ENCODE measurements at regions not wholly inside any gene's neighbourhood (a gene's known extent, or its start where the extent isn't known, plus 50 kb on each side); places are given as distances from the start of the nearest gene placed in this dataset.
"Not testable (repeated sequence)": the region's sequence is repeated elsewhere in the genome, so short reads cannot be mapped to it uniquely, and the experiment has no call there.

DNA sequence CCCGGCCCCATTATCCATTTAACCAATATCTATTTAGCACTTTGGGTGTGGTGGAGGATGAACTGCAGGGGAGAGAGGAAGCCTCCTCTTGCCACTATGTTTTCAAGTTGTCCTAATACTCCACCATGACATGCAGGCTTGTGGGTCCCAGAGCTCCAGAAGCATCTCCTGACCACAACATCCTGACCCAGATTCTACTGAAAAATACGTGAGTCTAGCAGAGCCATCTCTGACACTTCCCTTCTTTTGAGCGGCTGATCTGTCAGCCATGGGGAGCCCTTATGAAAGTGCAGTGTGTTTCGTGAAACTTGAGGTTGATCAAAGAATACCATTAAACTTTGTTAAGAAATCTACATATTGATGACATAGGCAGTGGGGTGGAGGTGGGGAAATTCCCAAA lies 126.6 kb downstream of the UNC93B1 start:
- DNase-seq = not testable (repeated sequence)

DNA sequence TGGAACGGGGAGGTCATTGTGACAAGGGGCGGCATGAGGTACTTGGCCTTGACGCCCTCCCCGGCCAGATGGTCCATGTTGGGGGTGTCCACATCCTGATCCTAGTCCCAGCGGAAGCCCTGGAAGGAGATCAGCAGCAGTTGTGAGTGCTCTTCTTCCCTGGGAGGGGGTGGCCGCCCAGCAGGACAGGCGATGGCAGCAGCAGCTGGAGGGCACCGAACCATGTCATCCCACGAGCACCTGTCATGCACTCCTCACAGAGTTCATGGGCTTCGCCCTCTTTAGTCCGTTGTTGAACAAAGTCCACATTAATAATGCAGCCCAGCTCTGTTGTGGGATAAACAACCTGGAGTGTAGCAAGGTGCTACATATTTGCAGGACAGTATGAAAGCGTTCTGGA lies 130.7 kb downstream of the UNC93B1 start:
- not testable (repeated sequence) for DNase-seq

DNA sequence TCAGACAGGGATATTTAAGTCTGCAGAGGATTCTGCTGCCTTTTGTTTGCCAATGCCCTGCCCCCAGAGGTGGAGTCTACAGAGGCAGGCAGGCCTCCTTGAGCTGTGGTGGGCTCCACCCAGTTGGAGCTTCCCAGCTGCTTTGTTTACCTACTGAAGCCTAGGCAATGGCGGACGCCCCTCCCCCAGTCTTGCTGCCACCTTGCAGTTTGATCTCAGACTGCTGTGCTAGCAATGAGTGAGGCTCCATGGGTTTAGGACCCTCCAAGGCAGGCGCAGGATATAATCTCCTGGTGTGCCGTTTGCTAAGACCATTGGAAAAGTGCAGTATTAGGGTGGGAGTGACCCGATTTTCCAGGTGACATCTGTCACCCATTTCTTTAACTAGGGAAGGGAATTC lies 132.7 kb downstream of the UNC93B1 start:
- not testable (repeated sequence) for DNase-seq

DNA sequence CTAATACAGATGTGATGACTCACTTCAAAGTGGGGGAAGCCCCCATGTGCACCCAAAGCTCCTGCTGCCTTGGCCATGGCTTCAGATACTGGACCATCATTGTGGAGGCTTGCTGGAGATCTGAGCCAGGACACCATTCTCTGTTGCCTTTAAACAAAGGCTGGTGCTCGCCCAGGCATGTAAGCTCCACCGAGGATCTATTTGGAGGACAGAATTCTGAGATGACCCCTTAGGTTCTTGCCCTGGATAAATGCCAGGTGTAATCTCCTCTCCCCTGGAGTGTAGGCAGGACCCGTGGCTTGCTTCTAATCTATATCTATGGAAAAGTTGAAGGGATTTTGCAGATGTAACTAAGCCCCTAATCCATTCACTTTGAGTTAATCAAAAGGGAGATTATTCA lies 141.0 kb downstream of the UNC93B1 start:
- DNase-seq = not testable (repeated sequence)

DNA sequence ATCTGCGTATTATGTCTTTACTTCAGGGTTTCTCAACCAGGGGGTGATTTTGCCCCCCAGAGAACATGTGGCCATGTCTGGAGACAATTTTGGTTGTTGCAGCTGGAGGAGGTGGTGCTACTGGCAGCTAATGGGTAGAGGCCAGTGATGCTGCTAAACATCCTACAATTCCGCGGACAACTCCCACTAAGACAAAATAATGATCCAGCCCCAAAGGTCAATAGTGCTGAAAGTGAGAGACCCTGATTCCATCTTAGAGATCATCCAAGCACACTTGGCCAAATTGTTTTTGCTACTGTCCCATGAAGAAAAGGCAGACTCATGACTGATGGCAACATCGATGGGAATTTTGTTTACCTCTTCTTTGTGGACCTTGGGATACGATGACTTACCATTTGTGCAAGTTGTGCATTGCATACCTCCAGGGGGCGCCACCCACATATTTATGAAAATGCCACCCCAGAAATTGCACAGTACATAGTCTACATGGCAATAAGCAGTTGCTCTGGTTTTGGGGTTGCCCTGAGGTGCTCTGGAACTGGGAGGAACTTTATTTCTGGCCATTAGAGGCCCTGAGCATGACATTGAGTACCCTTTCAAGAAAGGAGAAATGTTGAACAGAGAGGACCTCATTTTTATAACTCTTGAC lies 144.3 kb downstream of the UNC93B1 start:
- peak in 10 of 56 donors; percentile 1 to 29 (median 5) for DNase-seq

DNA sequence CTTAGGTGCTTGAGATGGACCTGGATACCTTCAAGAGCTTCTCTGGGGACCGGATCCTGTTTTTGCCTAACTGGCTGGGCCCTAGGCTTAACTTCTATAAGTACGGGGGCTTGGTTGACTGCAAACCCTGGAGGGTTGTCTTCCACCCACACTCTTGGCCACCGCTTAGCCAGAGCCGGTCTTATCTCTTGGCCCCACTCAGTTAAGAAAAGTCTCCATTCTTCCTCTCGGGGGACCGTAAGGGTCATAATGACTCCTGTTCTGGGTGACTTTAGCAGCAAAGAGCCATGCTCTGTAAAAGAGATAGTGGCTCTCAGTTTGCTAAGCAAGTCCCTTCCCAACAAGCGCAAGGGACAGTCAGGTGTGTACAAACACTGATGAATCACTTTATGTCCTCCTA lies 153.2 kb downstream of the UNC93B1 start:
- DNase-seq = not testable (repeated sequence)

DNA sequence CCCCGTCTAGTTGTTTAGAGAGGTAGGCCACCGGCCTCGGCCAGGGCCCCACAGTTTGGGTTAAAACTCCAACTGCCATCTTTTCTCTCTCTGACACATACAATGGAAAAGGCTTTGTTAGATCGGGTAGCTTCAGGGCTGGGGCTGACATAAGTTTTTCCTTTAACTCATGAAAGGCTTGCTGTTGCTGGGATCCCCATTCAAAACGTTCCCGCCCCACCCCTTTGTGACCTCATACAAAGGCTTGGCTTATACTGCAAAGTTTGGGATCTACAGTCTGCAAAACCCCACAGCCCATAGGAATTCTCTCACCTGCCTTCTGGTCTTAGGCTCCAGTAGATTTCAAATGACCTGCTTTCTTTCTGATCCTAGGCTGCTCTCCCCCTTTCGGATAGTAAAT lies 154.1 kb downstream of the UNC93B1 start:
- not testable (repeated sequence) for DNase-seq

DNA sequence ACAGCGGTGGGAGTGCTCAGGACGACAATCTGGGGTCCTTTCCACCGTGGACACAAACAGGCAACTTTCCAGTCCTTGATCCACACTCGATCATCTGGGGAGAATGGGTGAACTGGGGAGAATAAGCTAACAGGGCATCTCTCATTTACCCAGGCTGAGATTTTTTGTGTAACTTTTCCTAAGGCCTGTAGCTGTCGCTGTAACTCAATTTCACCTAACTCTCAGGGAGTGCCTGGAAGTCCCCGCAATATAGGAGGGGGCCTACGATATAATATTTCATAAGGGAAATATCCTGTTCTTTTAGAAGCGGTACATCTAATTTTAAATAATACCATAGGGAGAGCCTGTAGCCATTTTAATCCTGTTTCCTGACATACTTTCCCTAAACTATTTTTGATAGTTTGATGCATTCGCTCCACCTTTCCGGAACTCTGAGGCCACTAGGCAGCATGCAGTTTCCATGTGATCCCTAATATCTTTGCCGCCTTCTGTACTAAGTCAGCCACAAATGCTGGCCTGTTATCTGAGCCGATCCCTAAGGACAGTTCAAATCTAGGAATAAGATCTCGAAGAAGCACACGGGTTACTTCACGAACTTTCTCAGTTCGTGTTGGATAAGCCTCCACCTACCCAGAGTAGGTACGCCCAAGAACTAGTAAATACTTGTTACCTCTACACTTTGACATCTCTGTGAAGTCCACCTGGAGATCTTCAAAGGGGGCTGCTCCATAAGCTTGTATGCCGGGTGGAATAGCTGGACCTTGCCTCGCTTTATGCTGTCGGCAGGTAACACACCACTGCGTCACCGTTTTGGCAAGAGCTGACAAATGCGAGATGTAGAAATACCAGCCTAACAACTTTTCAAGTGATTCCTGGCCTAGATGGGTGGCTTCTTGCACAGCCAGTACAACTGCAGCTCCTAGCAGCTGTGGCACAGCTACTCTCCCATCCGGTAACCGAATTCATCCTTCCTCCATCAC lies 155.7 kb downstream of the UNC93B1 start:
- not testable (repeated sequence) for DNase-seq

DNA sequence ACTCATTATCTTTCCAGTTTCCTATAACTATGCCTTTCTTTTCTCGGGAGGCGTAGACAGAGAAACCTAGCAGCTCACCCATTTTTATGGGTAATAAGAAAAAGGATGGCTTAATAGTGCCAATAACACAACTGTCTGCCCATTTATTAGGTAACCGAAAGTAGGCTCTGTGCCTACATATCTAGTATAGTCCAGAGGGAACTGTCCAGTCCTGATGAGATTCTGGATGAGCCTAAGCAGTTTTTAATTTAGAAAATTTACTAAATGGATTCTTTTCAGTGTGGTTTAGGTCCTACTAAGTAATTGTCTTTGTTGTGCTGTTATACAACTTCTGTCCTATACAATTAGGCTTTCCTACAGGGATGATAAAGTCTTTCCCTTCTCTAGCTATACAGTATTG lies 157.6 kb downstream of the UNC93B1 start:
- not testable (repeated sequence) for DNase-seq

DNA sequence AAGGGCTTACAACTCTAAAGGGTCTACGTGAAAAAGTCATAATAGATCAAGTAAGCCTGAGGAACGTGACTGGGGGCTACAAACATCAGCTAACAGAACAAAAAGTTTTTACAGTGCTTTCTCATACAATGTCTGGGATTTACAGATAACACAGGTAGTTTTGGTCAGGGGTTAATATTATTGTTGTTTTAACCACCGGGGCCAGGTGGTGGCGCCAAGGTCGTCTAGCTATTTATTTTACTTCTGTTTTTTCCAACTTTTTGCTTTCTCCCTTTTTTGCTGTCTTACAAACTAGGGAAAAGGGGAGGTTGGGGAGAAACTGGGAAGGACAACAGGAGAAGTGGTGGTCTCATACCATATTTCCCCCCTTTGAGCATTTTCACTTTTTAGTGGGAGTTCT lies 158.6 kb downstream of the UNC93B1 start:
- DNase-seq = not testable (repeated sequence)

DNA sequence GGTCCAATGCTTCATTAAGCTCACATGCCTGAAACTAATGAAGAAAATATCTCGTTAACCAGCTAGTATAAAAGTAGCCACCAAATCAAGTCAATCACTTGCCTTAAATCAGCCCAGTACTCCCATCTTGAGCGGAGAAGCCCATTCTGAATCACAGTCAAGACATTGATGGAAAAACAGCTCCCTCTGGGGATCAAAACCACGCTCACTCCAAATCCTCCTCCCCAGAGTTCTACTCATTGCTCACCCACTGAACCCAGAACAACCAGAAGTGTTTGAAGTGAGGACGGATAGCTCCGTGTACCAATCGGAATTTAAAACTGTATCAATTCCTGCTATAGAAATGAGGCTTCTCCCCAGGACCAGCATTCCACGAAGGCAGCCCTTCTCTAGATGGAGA lies 163.3 kb downstream of the UNC93B1 start:
- DNase-seq = not testable (repeated sequence)

DNA sequence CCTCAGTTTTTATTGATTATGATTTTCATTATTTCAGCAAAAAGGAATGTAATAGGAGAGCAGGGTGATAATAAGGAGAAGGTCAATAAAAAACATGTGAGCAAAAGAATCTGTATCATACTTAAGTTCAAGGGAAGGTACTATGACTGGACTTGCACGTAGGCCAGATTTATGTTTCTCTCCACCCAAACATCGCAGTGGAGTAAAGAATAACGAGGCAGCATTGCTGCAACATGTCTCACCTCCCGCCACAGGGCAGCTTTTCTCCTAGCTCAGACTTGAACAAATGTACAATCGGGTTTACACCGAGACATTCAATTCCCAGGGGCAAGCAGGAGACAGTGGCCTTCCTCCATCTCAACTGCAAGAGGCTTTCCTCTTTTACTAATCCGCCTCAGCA lies 155.7 kb upstream of the ALDH3B2 start:
- DNase-seq = not testable (repeated sequence)

DNA sequence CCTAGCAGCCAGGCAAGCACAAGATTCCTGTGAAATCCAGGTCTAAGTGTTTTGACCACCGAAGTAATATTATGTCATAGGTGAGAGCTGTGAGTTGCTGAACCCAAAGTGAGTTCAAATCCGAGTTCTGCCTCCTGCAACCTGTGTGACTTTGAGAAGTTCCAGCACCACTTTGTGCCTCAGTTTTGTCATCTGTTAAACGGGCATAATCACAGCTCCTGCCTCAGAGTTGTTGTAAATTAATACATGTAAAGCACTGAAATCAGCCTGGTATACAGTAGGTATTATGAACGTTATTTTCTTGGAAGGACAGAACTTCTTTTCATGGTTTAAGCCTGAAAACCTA lies 152.5 kb upstream of the ALDH3B2 start:
- not testable (repeated sequence) for DNase-seq

DNA sequence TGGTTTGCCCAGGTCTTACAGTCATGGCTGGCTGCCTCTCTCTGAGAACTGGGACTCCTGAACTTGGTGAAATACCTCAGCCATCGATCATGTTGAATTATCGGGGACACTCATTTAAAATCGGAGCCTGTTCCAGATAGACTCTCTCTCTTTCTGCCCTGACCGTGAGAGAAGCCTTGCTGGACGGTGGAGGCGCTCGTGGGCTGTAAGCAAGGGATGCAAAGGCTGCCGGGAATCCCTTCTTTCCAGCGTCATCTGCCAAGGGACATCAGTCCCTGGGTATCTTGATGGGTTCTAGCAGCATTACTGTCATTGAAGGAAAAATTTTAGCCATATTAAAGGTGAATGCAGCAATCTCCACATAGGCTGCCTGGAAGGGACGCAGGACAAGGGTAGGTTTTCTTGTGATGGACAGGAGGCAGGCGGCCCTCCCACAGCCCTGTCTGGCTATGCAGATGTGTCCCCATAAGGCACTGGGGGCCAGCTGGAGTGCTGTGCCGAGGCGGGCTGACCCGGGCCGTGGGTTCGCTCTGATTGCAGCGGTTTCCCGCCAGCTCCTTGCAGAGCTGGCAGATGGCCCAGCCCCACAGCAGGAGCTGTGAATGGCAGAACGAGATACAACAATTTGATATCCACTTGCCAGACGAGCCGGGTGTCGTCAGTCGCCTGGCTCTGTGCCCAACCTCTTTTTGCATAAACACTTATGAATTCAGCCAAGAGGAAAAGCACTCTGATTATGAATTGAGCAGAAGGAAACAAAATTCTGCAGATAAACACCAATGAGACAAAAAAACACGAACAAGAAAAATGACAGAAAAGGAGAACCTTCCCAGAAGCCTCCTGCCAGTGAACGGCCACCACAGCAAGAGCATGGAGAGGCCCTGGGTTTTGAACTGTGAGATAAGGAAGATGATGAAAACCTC lies 151.9 kb upstream of the ALDH3B2 start:
- peak in 35 of 56 donors; percentile 1 to 79 (median 35) for DNase-seq

DNA sequence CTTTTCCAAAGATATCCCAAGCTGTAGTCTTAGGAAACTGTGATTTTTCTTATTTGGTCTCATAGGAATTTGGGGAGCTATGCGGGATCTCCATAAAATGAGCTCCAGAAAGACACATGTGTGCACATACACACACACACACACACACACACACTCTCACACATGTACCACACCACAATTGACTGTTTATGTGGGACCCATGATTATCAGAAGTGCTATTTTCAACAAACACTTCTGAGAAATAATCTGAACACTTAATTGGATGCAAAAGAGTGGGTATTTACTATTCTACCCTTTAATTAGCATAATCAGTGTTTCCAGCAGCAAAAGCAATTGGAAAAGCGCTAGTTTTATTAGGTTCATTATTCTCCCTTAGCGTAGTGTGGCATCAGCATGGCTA lies 150.4 kb upstream of the ALDH3B2 start:
- DNase-seq = not testable (repeated sequence)

DNA sequence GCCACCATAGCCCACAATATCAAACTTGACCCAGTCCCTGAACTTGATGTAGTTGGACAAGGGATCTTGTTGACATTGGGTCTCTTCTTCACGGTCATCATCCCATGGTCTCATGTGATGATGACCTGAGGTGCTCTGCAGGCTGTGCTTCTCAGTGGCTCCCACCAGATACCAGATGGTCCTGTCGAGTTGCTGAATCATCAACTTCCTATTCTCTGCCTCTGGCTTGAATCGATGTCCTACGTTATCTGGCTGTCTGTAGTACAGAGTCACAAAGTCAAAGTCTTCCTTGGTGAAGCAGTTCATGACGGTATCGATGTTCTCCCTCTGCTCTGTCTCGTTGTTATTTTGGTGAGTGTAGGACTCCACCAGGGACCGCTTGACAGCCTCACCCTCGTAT lies 145.7 kb upstream of the ALDH3B2 start:
- DNase-seq = no peak

DNA sequence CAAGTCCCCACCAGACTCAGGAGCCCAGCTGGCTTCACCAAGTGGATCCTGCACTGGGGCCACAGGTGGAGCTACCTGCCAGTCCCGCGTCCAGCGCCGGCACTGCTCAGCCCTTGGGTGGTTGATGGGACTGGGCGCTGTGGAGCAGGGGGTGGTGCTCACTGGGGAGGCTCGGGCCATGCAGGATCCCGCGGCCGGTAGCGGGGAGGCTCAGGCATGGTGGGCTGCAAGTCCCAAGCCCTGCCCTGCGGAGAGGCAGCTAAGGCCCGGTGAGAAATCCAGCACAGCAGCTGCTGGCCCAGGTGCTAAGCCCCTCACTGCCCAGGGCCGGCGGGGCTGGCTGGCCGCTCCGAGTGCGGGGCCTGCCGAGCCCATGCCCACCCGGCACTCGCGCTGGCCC lies 143.1 kb upstream of the ALDH3B2 start:
- not testable (repeated sequence) for DNase-seq

DNA sequence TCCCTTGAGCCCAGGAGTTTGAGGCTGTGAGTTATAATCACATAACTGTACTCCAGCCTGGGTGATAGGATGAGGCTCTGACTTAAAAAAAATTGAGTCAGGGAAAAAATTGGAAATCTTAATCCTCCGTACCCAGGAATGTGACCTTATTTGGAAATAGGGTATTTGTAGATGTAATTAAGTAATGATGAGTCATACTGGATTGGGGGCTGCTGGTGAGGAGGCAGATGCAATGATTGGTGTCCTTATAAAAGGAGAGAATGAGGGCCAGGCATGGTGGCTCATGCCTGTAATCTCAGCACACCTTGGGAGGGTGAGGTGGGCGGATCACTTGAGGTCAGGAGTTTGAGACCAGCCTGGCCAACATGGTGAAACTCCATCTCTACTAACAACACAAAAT lies 134.9 kb upstream of the ALDH3B2 start:
- DNase-seq = peak in 1 of 56 donors; percentile 5

DNA sequence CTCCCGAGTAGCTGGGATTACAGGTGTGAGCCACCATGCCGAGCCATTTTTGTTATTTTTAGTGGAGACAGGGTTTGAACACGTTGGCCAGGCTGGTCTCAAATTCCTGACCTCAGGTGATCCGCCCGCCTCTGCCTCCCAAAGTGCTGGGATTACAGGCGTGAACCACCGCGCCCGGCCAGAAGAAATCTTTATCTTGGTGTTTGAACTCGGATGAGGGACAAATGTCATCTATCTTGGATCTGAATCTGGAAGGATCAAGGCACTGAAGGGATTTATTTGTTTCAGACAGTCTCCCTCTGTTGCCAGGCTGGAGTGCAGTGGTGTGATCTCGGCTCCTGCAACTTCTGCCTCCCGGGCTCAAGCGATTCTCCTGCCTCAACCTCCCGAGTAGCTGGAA lies 133.5 kb upstream of the ALDH3B2 start:
- DNase-seq = not testable (repeated sequence)

DNA sequence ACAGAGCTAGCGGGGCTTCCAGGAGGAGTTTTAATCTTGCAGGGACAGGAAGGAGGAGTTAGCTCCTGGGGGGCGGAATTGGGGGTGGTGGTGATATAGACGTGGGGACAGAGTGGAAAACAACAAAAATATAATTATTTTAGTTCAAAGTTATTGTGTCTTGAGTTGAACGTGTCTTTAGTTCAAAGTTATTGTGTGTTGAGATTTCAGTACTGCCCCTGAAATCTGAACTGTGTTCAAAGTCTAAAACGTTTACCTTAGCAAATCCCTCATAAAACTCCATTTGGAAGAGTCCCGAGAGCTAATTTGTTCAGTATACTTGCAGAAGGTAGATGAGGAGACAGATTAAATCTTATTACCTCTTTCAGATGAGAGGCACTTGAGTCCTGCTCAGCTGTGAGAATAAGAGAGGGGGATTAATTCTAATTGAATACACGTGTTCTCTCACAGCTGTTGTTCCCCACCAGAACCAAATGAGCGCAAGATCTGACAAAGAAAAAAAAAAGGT lies 132.4 kb upstream of the ALDH3B2 start:
- not testable (repeated sequence) for DNase-seq

DNA sequence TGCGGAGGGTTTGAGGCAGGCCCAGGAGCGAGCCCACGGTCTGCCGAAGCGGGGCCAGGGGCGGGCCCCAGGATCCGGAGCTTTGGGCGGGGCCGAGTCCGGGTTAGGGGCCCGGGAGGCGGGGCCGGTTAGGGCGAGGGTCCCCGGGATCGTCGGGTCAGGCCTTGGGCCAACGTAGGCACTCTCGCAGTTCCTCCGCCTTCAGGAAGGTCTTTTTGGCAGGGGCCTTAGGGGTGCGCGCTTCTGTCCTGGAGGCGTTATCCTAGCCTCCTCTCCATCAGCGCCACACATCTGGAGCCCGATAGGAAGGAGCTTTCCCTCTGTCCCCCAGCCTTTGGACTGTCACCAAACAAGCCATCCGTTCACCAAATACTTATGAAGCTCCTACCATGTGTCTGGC lies 131.8 kb upstream of the ALDH3B2 start:
- peak in 7 of 56 donors; percentile 31 to 61 (median 46) for DNase-seq

Measured in nucleus accumbens (tissue), 56 donors.